Heart left ventricle (tissue), 16 donors: ENCODE measurements at regions not wholly inside any gene's neighbourhood (a gene's known extent, or its start where the extent isn't known, plus 50 kb on each side); places are given as distances from the start of the nearest gene placed in this dataset.

ENCODE experiments used
- ATAC-seq, 4 donors: fragments of 200-7000 bp; cut with Tn5 transposase; one replicate each; pipeline ENCODE4 v1.9.1; 2020 to 2022; ENCODE audit warnings: moderate library complexity in 4 of 4, mild to moderate bottlenecking in 3 of 4, moderate number of reproducible peaks in 1 of 4
- DNase-seq, 5 donors: peaks; one replicate each; pipeline ENCODE4 v3.0.0-alpha.2; 2020
- H3K27ac ChIP-seq, 12 donors: fragments of 200-600 bp; sonication (generic) in 4 of 12; one replicate each; pipeline versions ENCODE4 v1.5.0 to v1.8.0; 2016 to 2022; ENCODE audit warnings: mild to moderate bottlenecking in 2 of 12
- H3K27me3 ChIP-seq, 9 donors: fragments of 200-600 bp; sonication (generic) in 2 of 9; one replicate each; pipeline versions ENCODE4 v1.5.1 to v1.8.0; 2016 to 2022; ENCODE audit warnings: mild to moderate bottlenecking in 3 of 9
- H3K36me3 ChIP-seq, 9 donors: fragments of 200-600 bp; sonication (generic) in 2 of 9; one replicate each; pipeline versions ENCODE4 v1.5.0 to v1.8.0; 2018 to 2022; ENCODE audit warnings: mild to moderate bottlenecking in 2 of 9
- H3K4me1 ChIP-seq, 12 donors: fragments of 200-600 bp; sonication (generic) in 4 of 12; one replicate each; pipeline versions ENCODE4 v1.5.0 to v1.8.0; 2016 to 2022; ENCODE audit warnings: mild to moderate bottlenecking in 3 of 12
- H3K4me3 ChIP-seq, 12 donors: fragments of 200-600 bp; sonication (generic) in 4 of 12; one replicate each; pipeline versions ENCODE4 v1.5.0 to v1.8.0; 2017 to 2022; ENCODE audit warnings: mild to moderate bottlenecking in 9 of 12, moderate library complexity in 4 of 12
- H3K9me3 ChIP-seq, 12 donors: fragments of 200-600 bp; sonication (generic) in 4 of 12; one replicate each; pipeline versions ENCODE4 v1.5.0 to v1.8.0; 2016 to 2022; ENCODE audit warnings: mild to moderate bottlenecking in 1 of 12
- POLR2A ChIP-seq, 2 donors: fragments of 450-650 bp; IDR thresholded peaks; one replicate each; pipeline ENCODE4 v1.6.1; 2017; ENCODE audit warnings: antibody characterized with exemption in 2 of 2, mild to moderate bottlenecking in 2 of 2, moderate library complexity in 2 of 2
- WGBS, 4 donors: extraction: QIAGEN DNeasy Blood & Tissue Kit in 2 of 4; methylation state at CpG; one replicate each; pipeline versions ENCODE4 v1.1.5 to v1.1.7; 2013 to 2018; 5-methylcytosine and 5-hydroxymethylcytosine counted together
- intact Hi-C, 10 donors: fragments of 100-400 bp; cut with DNase I; formaldehyde crosslinking; loops; one replicate each; pipeline versions ENCODE4 v1.11.1 to v1.14.2; 2022
- TF ChIP-seq, protein P1 (sequence below), 12 donors: fragments of 200-600 bp; sonication (generic) in 4 of 12; IDR thresholded peaks; one replicate each; pipeline versions ENCODE4 v1.5.0 to v1.8.0; 2018 to 2022; ENCODE audit warnings: antibody characterized with exemption in 12 of 12, mild to moderate bottlenecking in 5 of 12
- donor health status: ischemic (EF 13 %, LVEDD 7.1; RV severe dilation, severe dysfunction).
- donor health status: healthy with polysubstance abuse.
- donor health status: DM: no; HTN: yes; CAD: no.
- donor health status: DM: no; HTN: no; CAD: no.
- donor health status: ischemic (EF 25% LVEDD 6.9; RV normal size, moderate dysfunction).
- donor health status: ischemic (EF 25% LVEDD 5.7; RV mildly dilated, moderate dysfunction).
- donor health status: healthy.
- donor health status: DM: yes; HTN: yes; CAD: no.
- donor health status: ischemic (EF 35%, LVEDD 5.7; RV mildly dilated, moderate dysfunction).
- donor health status: nonischemic (EF 11% LVEDD 7.7; RV severe dilation, severe dysfunction).
- donor health status: DM: yes; HTN: yes; CAD: no.
- donor health status: PGD.
- donor health status: ischemic (EF 29% LVEDD 5.4; RV normal size, mild dysfunction).
- donor health status: nonischemic (EF 23%, LVEDD 6.1; RV moderate dilation, normal function).

DNA sequence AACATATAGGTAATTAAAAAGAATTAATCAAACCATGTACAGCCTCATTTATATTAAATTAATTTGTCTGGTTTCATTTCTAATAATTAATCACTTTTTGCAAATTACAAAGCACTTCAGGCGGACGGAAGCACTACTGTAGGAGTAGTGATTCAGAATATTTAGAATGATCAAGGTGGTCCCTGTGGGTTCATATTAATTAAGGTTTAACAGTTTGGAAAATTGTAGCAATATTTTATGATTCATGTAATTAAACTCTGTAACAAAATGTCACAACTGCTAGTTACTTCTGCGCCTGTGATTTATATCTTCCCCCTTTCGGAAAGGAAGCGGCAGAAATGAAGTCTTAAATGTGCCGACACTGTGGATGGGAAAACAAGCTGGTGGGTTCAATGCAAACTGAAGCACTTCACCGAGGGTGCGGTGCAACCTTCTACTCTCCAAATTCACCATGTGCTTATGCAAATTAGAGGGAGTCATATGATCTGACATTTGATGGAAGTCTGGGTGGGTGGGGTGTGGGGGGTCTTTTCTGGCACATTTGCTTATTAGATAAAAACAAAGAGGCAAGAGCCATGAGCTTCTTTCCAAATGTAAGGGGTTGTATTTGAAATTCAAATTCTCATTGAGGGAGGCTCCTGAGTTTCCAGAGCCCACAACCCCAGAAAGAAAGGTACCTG lies 679.4 kb downstream of the TOX3 start:
- intact Hi-C loops, result no loop called here
- 87 to 92% (median 90%) methylated on average over 8 of the region's 8 CpGs for WGBS, 4 donors
- ATAC-seq (no peak), DNase-seq (no peak)
- no peak overlapping the region for H3K4me3 ChIP-seq
- no peaks in the 10 kb centered on the region for H3K9me3 ChIP-seq
- no peaks in the 10 kb centered on the region for H3K4me1 ChIP-seq
- no peak for TF ChIP-seq POLR2A (IDR thresholded peaks at IDR 0.05)
- TF ChIP-seq, protein P1, sequence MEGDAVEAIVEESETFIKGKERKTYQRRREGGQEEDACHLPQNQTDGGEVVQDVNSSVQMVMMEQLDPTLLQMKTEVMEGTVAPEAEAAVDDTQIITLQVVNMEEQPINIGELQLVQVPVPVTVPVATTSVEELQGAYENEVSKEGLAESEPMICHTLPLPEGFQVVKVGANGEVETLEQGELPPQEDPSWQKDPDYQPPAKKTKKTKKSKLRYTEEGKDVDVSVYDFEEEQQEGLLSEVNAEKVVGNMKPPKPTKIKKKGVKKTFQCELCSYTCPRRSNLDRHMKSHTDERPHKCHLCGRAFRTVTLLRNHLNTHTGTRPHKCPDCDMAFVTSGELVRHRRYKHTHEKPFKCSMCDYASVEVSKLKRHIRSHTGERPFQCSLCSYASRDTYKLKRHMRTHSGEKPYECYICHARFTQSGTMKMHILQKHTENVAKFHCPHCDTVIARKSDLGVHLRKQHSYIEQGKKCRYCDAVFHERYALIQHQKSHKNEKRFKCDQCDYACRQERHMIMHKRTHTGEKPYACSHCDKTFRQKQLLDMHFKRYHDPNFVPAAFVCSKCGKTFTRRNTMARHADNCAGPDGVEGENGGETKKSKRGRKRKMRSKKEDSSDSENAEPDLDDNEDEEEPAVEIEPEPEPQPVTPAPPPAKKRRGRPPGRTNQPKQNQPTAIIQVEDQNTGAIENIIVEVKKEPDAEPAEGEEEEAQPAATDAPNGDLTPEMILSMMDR (IDR thresholded peaks at IDR 0.05), result no peak
- no peaks in the 10 kb centered on the region for H3K36me3 ChIP-seq
- H3K27ac ChIP-seq, result no peak overlapping the region
- H3K27me3 ChIP-seq, result no peaks in the 10 kb centered on the region

DNA sequence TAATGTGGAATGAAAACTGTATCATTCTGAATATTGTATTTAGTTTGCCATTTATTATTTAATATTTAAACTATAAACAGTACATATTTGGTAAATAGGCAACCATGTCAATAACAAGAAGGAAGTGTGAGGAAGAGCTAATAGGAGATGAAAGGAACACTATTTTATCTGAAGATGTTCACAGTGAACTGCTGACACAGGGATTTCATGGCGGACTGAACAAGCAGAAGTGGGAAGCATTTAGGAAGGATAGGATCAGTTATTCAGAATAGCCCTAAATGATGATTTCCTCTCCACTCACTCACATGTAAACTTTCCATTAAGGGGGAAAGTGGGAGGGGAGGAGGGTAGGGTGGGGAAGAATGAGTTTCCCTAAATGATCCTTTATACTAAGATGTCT lies 682.4 kb downstream of the TOX3 start:
- Histone ChIP-seq H3K9me3 (no peaks in the 10 kb centered on the region), H3K27ac (no peak overlapping the region), H3K4me1 (no peaks in the 10 kb centered on the region), H3K4me3 (no peak overlapping the region), H3K27me3 (no peaks in the 10 kb centered on the region), H3K36me3 (no peaks in the 10 kb centered on the region)
- DNase-seq (no peak), ATAC-seq (no peak)
- WGBS, 4 donors, result 74 to 83% (median 80%) methylated on average over 1 of the region's 1 CpG
- intact Hi-C loops, result no loop called here
- TF ChIP-seq, protein P1 (IDR thresholded peaks at IDR 0.05), result no peak
- no peak for TF ChIP-seq POLR2A (IDR thresholded peaks at IDR 0.05)

DNA sequence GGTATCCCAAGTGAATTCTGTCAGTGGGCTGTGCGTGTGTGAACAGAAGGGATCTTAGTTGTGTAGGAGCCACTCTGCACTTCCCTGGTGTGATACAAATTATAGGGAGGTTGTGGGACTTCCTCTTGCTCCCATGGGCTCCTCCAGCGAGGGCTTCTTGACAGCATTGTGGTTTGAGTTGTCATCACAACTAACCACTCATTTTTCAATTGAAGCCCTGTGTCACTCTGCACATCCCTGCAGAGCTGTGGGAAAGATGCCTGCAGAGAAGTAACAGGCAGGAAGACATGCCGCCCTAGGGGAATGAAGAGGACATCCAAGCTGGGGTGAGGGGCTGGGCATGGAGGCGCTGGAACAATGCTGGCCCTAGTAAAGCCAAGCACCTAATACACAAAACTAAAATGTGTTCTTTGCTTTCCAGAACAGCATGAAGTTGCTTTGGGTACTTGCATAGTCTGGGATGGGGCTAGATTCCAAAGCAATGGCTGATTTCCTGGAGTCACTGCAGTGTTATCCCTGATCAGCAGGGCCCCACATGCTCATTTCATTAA lies 692.5 kb downstream of the TOX3 start:
- Histone ChIP-seq H3K9me3 (peaks cover 0 to 12% (median 0%) of the 10 kb centered on the region in 12 donors), H3K27ac (no peak overlapping the region), H3K36me3 (no peaks in the 10 kb centered on the region), H3K4me3 (no peak overlapping the region), H3K4me1 (no peaks in the 10 kb centered on the region), H3K27me3 (no peaks in the 10 kb centered on the region)
- 59 to 73% (median 68%) methylated on average over 4 of the region's 4 CpGs for WGBS, 4 donors
- intact Hi-C loops, result no loop called here
- no peak for DNase-seq
- ATAC-seq, result no peak
- TF ChIP-seq POLR2A (IDR thresholded peaks at IDR 0.05), result no peak
- TF ChIP-seq, protein P1 (IDR thresholded peaks at IDR 0.05), result no peak

DNA sequence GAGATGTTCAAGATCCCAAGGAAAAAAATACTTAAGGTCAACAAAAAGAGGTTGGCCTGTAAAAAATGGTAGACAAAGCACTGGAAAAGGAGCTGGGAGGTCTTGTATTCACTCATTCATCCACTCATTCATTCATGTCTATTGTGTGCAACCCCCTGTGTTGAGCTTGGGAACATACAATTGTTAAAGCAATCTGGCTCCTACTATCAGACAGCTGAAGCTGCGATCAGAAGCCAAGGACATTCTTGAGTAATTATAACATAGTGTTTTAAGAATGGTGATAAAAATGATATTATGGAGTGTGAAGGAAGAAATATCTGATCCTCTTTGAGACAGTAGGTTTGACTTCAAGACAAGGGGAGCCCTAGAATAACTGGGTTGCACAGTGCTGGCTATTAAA lies 693.4 kb downstream of the TOX3 start:
- no peak overlapping the region for H3K27ac ChIP-seq
- no peaks in the 10 kb centered on the region for H3K27me3 ChIP-seq
- DNase-seq (no peak), ATAC-seq (peak in 1 of 4 donors; percentile 58)
- WGBS, 4 donors, result 45 to 72% (median 59%) methylated on average over 1 of the region's 1 CpG
- no peaks in the 10 kb centered on the region for H3K4me1 ChIP-seq
- TF ChIP-seq POLR2A (IDR thresholded peaks at IDR 0.05), result no peak
- TF ChIP-seq, protein P1 (IDR thresholded peaks at IDR 0.05), result no peak
- no peaks in the 10 kb centered on the region for H3K36me3 ChIP-seq
- intact Hi-C loops, result no loop called here
- peaks cover 0 to 12% (median 0%) of the 10 kb centered on the region in 12 donors for H3K9me3 ChIP-seq
- no peak overlapping the region for H3K4me3 ChIP-seq
